DOHH2 (cell line): ENCODE measurements at regions not wholly inside any gene's neighbourhood (a gene's known extent, or its start where the extent isn't known, plus 50 kb on each side); places are given as distances from the start of the nearest gene placed in this dataset.

Experiments
- CTCF ChIP-seq: fragments of 200-600 bp; sonication (generic); IDR thresholded peaks from one replicate; pipeline ENCODE4 v1.5.1; 2014; ENCODE audit warnings: antibody characterized with exemption, mild to moderate bottlenecking, low read depth, low read length; ENCODE audit not compliant: poor library complexity, severe bottlenecking
- EZH2phosphoT487 ChIP-seq: fragments of 200-600 bp; sonication (generic); IDR thresholded peaks from 2 replicates; pipeline ENCODE4 v1.6.1; 2017; ENCODE audit warnings: borderline replicate concordance, mild to moderate bottlenecking, antibody characterized with exemption, low read length, moderate library complexity, mixed read lengths

GRCh38 chr14:96945721-96946120 is 148.5 kb downstream of the VRK1 start:
- TF ChIP-seq CTCF (no peak), EZH2phosphoT487 (no peak)
